GM12878 (cell line): ENCODE measurements at regions not wholly inside any gene's neighbourhood (a gene's known extent, or its start where the extent isn't known, plus 50 kb on each side); places are given as distances from the start of the nearest gene placed in this dataset.

Experiments
- ATAC-seq: fragments of 200-7000 bp; cut with Tn5 transposase; 3 replicates; pipeline ENCODE4 v1.9.1; 2020; ENCODE audit warnings: mild to moderate bottlenecking, moderate library complexity
- BruUV-seq: library from RNA; stranded (reverse); fragments of 400-500 nt; replicated peaks from 2 replicates; lab custom pipeline; 2021; lab: Mats Ljungman, UMichigan
- CTCF ChIA-PET: fragments of 300-600 bp; sonication (Branson Sonifier 250); formaldehyde crosslinking; extraction: SDS; loops from one replicate; lab custom pipeline; 2021; ENCODE audit warnings: inconsistent platforms; lab: Yijun Ruan, JAX
- POLR2A ChIA-PET: fragments of 350-600 bp; formaldehyde crosslinking; extraction: SDS; loops from one replicate; lab custom pipeline; 2021; ENCODE audit warnings: inconsistent platforms; lab: Charles Lee
- RAD21 ChIA-PET: fragments of 300-600 bp; sonication (Branson Sonifier 250); formaldehyde crosslinking; loops from one replicate; lab custom pipeline; 2023; ENCODE audit warnings: antibody characterized with exemption; ENCODE audit not compliant: unreplicated experiment; lab: Charles Lee
- SMC1A ChIA-PET: fragments of 300-600 bp; sonication (Branson Sonifier 250); formaldehyde crosslinking; loops from one replicate; lab custom pipeline; 2023; ENCODE audit not compliant: unreplicated experiment, uncharacterized antibody; lab: Charles Lee
- DNase-seq: peaks from one replicate; pipeline ENCODE4 v3.0.0-alpha.2; 2011; ENCODE audit warnings: low read depth, low spot score
- FAIRE-seq: peaks from 3 replicates; lab custom pipeline; 2011; peaks lifted over from hg19 to GRCh38; lab: Jason Lieb, UNC
- H2AFZ ChIP-seq: 2 replicates; pipeline ENCODE4 v1.6.0; 2011; ENCODE audit warnings: low read depth, low read length, control low read depth; ENCODE audit not compliant: control insufficient read depth
- H3K27ac ChIP-seq: 2 replicates; pipeline ENCODE4 v1.5.1; 2011; ENCODE audit warnings: control low read depth; ENCODE audit not compliant: control insufficient read depth, insufficient read depth
- H3K27me3 ChIP-seq, 2 experiments: replicated peaks in 1 of 2; 2 replicates each; pipeline versions ENCODE4 v1.6.0 to v1.6.1; 2011; ENCODE audit warnings: low read length in 1 of 2; ENCODE audit not compliant: control insufficient read depth in 2 of 2, insufficient read depth in 2 of 2
- H3K36me3 ChIP-seq, 2 experiments: 2 replicates each; pipeline ENCODE4 v1.5.1; 2011; ENCODE audit warnings: low read length in 1 of 2; ENCODE audit not compliant: control insufficient read depth in 2 of 2, insufficient read depth in 2 of 2
- H3K4me1 ChIP-seq: 2 replicates; pipeline ENCODE4 v1.6.1; 2011; ENCODE audit warnings: mild to moderate bottlenecking, low read length, moderate library complexity, mixed read lengths; ENCODE audit not compliant: control insufficient read depth, insufficient read depth
- H3K4me2 ChIP-seq: 2 replicates; pipeline ENCODE4 v1.6.0; 2011; ENCODE audit warnings: control low read depth; ENCODE audit not compliant: control insufficient read depth, insufficient read depth
- H3K4me3 ChIP-seq: fragments of 200-600 bp; sonication (generic); 2 replicates; pipeline ENCODE4 v1.5.1; 2016
- H3K79me2 ChIP-seq: 2 replicates; pipeline ENCODE4 v1.6.0; 2011; ENCODE audit warnings: low read length; ENCODE audit not compliant: control insufficient read depth, insufficient read depth
- H3K9ac ChIP-seq: 2 replicates; pipeline ENCODE4 v1.8.0; 2011; ENCODE audit warnings: low read length, control low read depth, mixed read lengths; ENCODE audit not compliant: control insufficient read depth, insufficient read depth
- H3K9me3 ChIP-seq: replicated peaks from 3 replicates; pipeline ENCODE4 v1.5.1; 2011; ENCODE audit warnings: mild to moderate bottlenecking, low read length; ENCODE audit not compliant: control insufficient read depth, insufficient read depth
- H4K20me1 ChIP-seq: 2 replicates; pipeline ENCODE4 v1.6.0; 2011; ENCODE audit not compliant: control insufficient read depth, insufficient read depth
- NR2C2 ChIP-seq: IDR thresholded peaks from 2 replicates; pipeline ENCODE4 v1.6.1; 2011; ENCODE audit warnings: borderline replicate concordance, low read depth; ENCODE audit not compliant: control insufficient read depth, insufficient read length
- RAD51 ChIP-seq: fragments of 450-650 bp; IDR thresholded peaks from 2 replicates; pipeline ENCODE4 v1.6.1; 2016; ENCODE audit warnings: moderate library complexity, mild to moderate bottlenecking, inconsistent platforms
- SPI1 ChIP-seq: IDR thresholded peaks from 2 replicates; pipeline ENCODE4 v1.6.1; 2011; ENCODE audit warnings: low read depth, mild to moderate bottlenecking, low read length, moderate library complexity, borderline replicate concordance; ENCODE audit not compliant: insufficient read depth
- SREBF2 ChIP-seq: IDR thresholded peaks from 2 replicates; pipeline ENCODE4 v1.6.1; 2012; ENCODE audit warnings: mild to moderate bottlenecking, low read length
- STAT3 ChIP-seq: IDR thresholded peaks from 2 replicates; pipeline ENCODE4 v1.6.1; 2011; ENCODE audit warnings: low read depth, low read length, improper control_type of control experiment
- TCF12 ChIP-seq: IDR thresholded peaks from 2 replicates; pipeline ENCODE4 v1.6.1; 2011; ENCODE audit warnings: low read depth, mild to moderate bottlenecking, low read length
- ZNF622 ChIP-seq: fragments of 450-650 bp; IDR thresholded peaks from 2 replicates; pipeline ENCODE4 v1.6.1; 2017; ENCODE audit warnings: mild to moderate bottlenecking, inconsistent platforms
- WGBS: methylation state at CpG from one replicate; pipeline ENCODE4 v1.1.6; 2016; ENCODE audit warnings: low lambda C conversion rate; ENCODE audit not compliant: insufficient replicate concordance, insufficient coverage; ENCODE audit errors: missing lambda C conversion rate; 5-methylcytosine and 5-hydroxymethylcytosine counted together
- in situ Hi-C: fragments of 300-500 bp; cut with MboI; formaldehyde crosslinking; loops from 9 replicates; pipeline ENCODE4 v1.14.3; 2018; ENCODE audit warnings: mixed read lengths
- intact Hi-C: fragments of 100-400 bp; cut with micrococcal nuclease; formaldehyde crosslinking; loops from one replicate; pipeline ENCODE4 v1.14.2; 2022; ENCODE audit not compliant: unreplicated experiment
- TF ChIP-seq, protein P1 (sequence below): IDR thresholded peaks from 2 replicates; pipeline ENCODE4 v1.6.1; 2011; ENCODE audit warnings: borderline replicate concordance, low read depth, mild to moderate bottlenecking, moderate library complexity, low read length; ENCODE audit not compliant: insufficient read depth, poor library complexity, severe bottlenecking

DNA sequence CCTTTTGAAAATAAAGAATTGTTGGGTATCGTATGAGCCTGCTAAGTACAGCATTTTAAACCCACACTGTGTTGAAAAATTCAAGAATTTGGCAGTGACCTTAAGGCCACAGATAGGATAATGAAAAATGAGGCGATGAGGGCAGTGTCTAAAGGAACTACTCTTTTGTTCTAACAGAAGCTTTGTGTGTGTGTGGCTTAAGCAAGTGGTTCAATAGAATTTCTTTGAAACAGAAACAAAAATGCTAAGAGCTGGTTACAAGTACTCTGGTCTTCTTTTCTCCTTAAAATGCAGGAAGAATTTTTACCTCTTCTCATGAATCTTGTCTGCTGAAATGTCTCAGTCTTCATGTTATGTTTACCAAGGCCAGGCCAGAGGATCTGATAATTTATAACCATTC, 279.5 kb downstream of the ZNF536 start:
- H3K27me3 ChIP-seq = no peaks in the 10 kb centered on the region
- intact Hi-C loops = loop anchor here (5.0 to 10.0 kb wide), 3 partner anchors 427 to 877 kb away; no protein-coding TSS in a partner anchor
- no peak overlapping the region for H3K27ac ChIP-seq
- H4K20me1 ChIP-seq = no peaks in the 10 kb centered on the region
- 0% methylated on average over 2 of the region's 2 CpGs for WGBS
- H2AFZ ChIP-seq = no peak overlapping the region
- CTCF ChIA-PET = no interaction called here
- BruUV-seq = no TSS peak
- no peaks in the 10 kb centered on the region for H3K36me3 ChIP-seq
- POLR2A ChIA-PET = no interaction called here
- SMC1A ChIA-PET = no interaction called here
- no peaks in the 10 kb centered on the region for H3K4me1 ChIP-seq
- in situ Hi-C loops = loop anchor here (5.0 to 10.0 kb wide), 3 partner anchors 767 to 919 kb away; no protein-coding TSS in a partner anchor
- H3K9me3 ChIP-seq = no peaks in the 10 kb centered on the region
- H3K79me2 ChIP-seq = no peaks in the 10 kb centered on the region
- ATAC-seq = no peak
- TF ChIP-seq SREBF2 = no peak
- TF ChIP-seq, protein P1, sequence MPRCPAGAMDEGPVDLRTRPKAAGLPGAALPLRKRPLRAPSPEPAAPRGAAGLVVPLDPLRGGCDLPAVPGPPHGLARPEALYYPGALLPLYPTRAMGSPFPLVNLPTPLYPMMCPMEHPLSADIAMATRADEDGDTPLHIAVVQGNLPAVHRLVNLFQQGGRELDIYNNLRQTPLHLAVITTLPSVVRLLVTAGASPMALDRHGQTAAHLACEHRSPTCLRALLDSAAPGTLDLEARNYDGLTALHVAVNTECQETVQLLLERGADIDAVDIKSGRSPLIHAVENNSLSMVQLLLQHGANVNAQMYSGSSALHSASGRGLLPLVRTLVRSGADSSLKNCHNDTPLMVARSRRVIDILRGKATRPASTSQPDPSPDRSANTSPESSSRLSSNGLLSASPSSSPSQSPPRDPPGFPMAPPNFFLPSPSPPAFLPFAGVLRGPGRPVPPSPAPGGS = no peak
- no peak for TF ChIP-seq NR2C2
- TF ChIP-seq STAT3 = no peak
- no peak for TF ChIP-seq RAD51
- TF ChIP-seq SPI1 = no peak
- no peak for TF ChIP-seq ZNF622
- no peak for TF ChIP-seq TCF12
- H3K4me3 ChIP-seq = no peak overlapping the region
- H3K4me2 ChIP-seq = no peak overlapping the region
- RAD21 ChIA-PET = no interaction called here
- no peak for FAIRE-seq
- DNase-seq = no peak
- no peak overlapping the region for H3K9ac ChIP-seq
